K562 (cell line): ENCODE measurements at regions not wholly inside any gene's neighbourhood (a gene's known extent, or its start where the extent isn't known, plus 50 kb on each side); places are given as distances from the start of the nearest gene placed in this dataset.

Experiments
- ATAC-seq: fragments of 200-7000 bp; cut with Tn5 transposase; 3 replicates; pipeline ENCODE4 v1.9.1; 2020; ENCODE audit warnings: moderate library complexity
- BruUV-seq: library from RNA; stranded (reverse); fragments of 400-500 nt; replicated peaks from 2 replicates; lab custom pipeline; 2021; lab: Mats Ljungman, UMichigan
- CTCF ChIA-PET: fragments of 300-600 bp; formaldehyde crosslinking; extraction: SDS; loops from one replicate; lab custom pipeline; 2021; ENCODE audit warnings: low intra/inter-chr PET ratio; lab: Yijun Ruan, JAX
- POLR2A ChIA-PET: fragments of 300-600, 350-650 bp; sonication (Branson Sonifier 250); formaldehyde crosslinking; extraction: SDS; loops from one replicate; lab custom pipeline; 2021; ENCODE audit warnings: antibody characterized with exemption, inconsistent platforms; lab: Yijun Ruan, JAX
- DNase-seq, 4 experiments: peaks; one replicate each; pipeline versions ENCODE4 v3.0.0 to v3.0.0-alpha.2; 2011 to 2018; ENCODE audit warnings: low spot score in 3 of 4, mixed read lengths in 3 of 4; ENCODE audit errors: extremely low read depth in 1 of 4
- FAIRE-seq: peaks from 2 replicates; lab custom pipeline; 2011; peaks lifted over from hg19 to GRCh38; lab: Jason Lieb, UNC
- H2AFZ ChIP-seq: 2 replicates; pipeline ENCODE4 v1.6.0; 2011; ENCODE audit warnings: low read depth, low read length, control low read depth, inconsistent platforms
- H3K27ac ChIP-seq: fragments of 200-600 bp; 3 replicates; pipeline ENCODE4 v1.8.0; 2011; ENCODE audit warnings: low read depth, mild to moderate bottlenecking, control low read depth, inconsistent platforms, low read length, moderate library complexity, mixed read lengths; ENCODE audit errors: extremely low read depth
- H3K27me3 ChIP-seq, 2 experiments: fragments of 300-600 bp in 1 of 2; 2 replicates in 1 of 2; 3 replicates in 1 of 2; pipeline versions ENCODE4 v1.6.0 to v1.8.0; 2011; ENCODE audit warnings: inconsistent platforms in 2 of 2, low read length in 2 of 2, mild to moderate bottlenecking in 1 of 2, mixed read lengths in 1 of 2, moderate library complexity in 1 of 2; ENCODE audit not compliant: control insufficient read depth in 2 of 2, insufficient read depth in 2 of 2
- H3K36me3 ChIP-seq: fragments of 300-600 bp; 3 replicates; pipeline ENCODE4 v1.8.0; 2011; ENCODE audit warnings: mild to moderate bottlenecking, low read length, inconsistent platforms; ENCODE audit not compliant: control insufficient read depth, insufficient read depth
- H3K4me1 ChIP-seq, 2 experiments: fragments of 200-600 bp in 1 of 2; replicated peaks in 1 of 2; 2 replicates in 1 of 2; 3 replicates in 1 of 2; pipeline versions ENCODE4 v1.5.1 to v1.8.0; 2011; ENCODE audit warnings: inconsistent platforms in 2 of 2, low read length in 2 of 2, mild to moderate bottlenecking in 1 of 2, mixed read lengths in 1 of 2, moderate library complexity in 1 of 2; ENCODE audit not compliant: control insufficient read depth in 2 of 2, insufficient read depth in 2 of 2
- H3K4me2 ChIP-seq: 2 replicates; pipeline ENCODE4 v1.6.1; 2011; ENCODE audit warnings: low read length, control low read depth, inconsistent platforms, mixed read lengths; ENCODE audit not compliant: insufficient read depth
- H3K4me3 ChIP-seq: fragments of 200-600 bp; sonication (generic), shearing (Covaris generic); 2 replicates; pipeline ENCODE4 v1.5.1; 2016; ENCODE audit warnings: control low read depth, inconsistent platforms
- H3K79me2 ChIP-seq: fragments of 200-600 bp; 3 replicates; pipeline ENCODE4 v1.8.0; 2011; ENCODE audit warnings: low read length, inconsistent platforms; ENCODE audit not compliant: control insufficient read depth, insufficient read depth
- H3K9ac ChIP-seq, 2 experiments: 2 replicates each; pipeline versions ENCODE4 v1.6.0 to v1.6.1; 2011; ENCODE audit warnings: low read depth in 2 of 2, low read length in 2 of 2, control low read depth in 1 of 2, inconsistent platforms in 1 of 2, mild to moderate bottlenecking in 1 of 2, mixed read lengths in 1 of 2; ENCODE audit not compliant: insufficient read depth in 1 of 2
- H3K9me1 ChIP-seq: one replicate; pipeline ENCODE4 v1.6.0; 2011; ENCODE audit warnings: inconsistent platforms, mild to moderate bottlenecking, low read length, moderate library complexity; ENCODE audit not compliant: control insufficient read depth, insufficient read depth
- H3K9me3 ChIP-seq: replicated peaks from 2 replicates; pipeline ENCODE4 v1.5.1; 2011; ENCODE audit warnings: low read depth, low read length, inconsistent platforms; ENCODE audit not compliant: control insufficient read depth, insufficient read depth
- H4K20me1 ChIP-seq: replicated peaks from 2 replicates; pipeline ENCODE4 v1.6.1; 2011; ENCODE audit warnings: low read length, inconsistent platforms, mixed read lengths; ENCODE audit not compliant: control insufficient read depth, insufficient read depth
- C11orf30 ChIP-seq: fragments of 450-650 bp; IDR thresholded peaks from 2 replicates; pipeline ENCODE4 v1.6.1; 2016; ENCODE audit warnings: low read depth, mild to moderate bottlenecking
- EWSR1 ChIP-seq: fragments of 450-650 bp; IDR thresholded peaks from 2 replicates; pipeline ENCODE4 v1.6.1; 2018; ENCODE audit warnings: borderline replicate concordance, mild to moderate bottlenecking, low read depth, moderate library complexity; ENCODE audit not compliant: partially characterized antibody
- HDAC3 ChIP-seq: fragments of 450-650 bp; IDR thresholded peaks from 2 replicates; pipeline ENCODE4 v1.6.1; 2018; ENCODE audit warnings: borderline replicate concordance, mild to moderate bottlenecking, moderate library complexity; ENCODE audit not compliant: partially characterized antibody
- HNRNPL ChIP-seq: fragments of 200-400 bp; formaldehyde crosslinking; IDR thresholded peaks from 2 replicates; pipeline ENCODE4 v1.6.1; 2017; ENCODE audit warnings: low read depth, mild to moderate bottlenecking, low read length
- NFYB ChIP-seq: IDR thresholded peaks from 2 replicates; pipeline ENCODE4 v1.6.1; 2011; ENCODE audit warnings: mild to moderate bottlenecking, moderate library complexity; ENCODE audit not compliant: insufficient read length; ENCODE audit errors: extremely low read depth
- WGBS: fragments of 100-300 bp; shearing (Covaris generic); methylation state at CpG from one replicate; pipeline ENCODE4 v1.1.6; 2016; ENCODE audit warnings: low coverage, mixed read lengths; ENCODE audit not compliant: insufficient coverage; ENCODE audit errors: missing lambda C conversion rate; 5-methylcytosine and 5-hydroxymethylcytosine counted together
- in situ Hi-C: fragments of 300-500 bp; cut with MboI; formaldehyde crosslinking; loops from 4 replicates; pipeline ENCODE4 v1.15.0; 2018; ENCODE audit warnings: inconsistent platforms, mixed read lengths
- intact Hi-C: fragments of 100-400 bp; cut with micrococcal nuclease; formaldehyde crosslinking; loops from 2 replicates; pipeline ENCODE4 v1.14.2; 2022
- TF ChIP-seq, protein P1 (sequence below): fragments of 250-450 bp; sonication (Bioruptor Pico); IDR thresholded peaks from 2 replicates; pipeline ENCODE4 v1.5.0; 2021
- TF ChIP-seq, protein P2 (sequence below), 2 experiments: IDR thresholded peaks; 2 replicates each; pipeline ENCODE4 v1.6.1; 2012; ENCODE audit warnings: improper control_type of control experiment in 2 of 2, low read depth in 2 of 2, low read length in 2 of 2, borderline replicate concordance in 1 of 2
- TF ChIP-seq, protein P3 (sequence below): fragments of 450-650 bp; IDR thresholded peaks from 2 replicates; pipeline ENCODE4 v1.6.1; 2016

- 4% methylated on average over 2 of the region's 2 CpGs for WGBS
- Histone ChIP-seq H3K4me1 (no peaks in the 10 kb centered on the region), H3K9ac (no peak overlapping the region), H3K27me3 (peaks cover 0 to 11% of the 10 kb centered on the region in 2 experiments; a peak in 2 of 5 replicates), H3K36me3 (no peaks in the 10 kb centered on the region), H3K79me2 (no peaks in the 10 kb centered on the region), H3K4me3 (no peak overlapping the region)
- POLR2A ChIA-PET, result no interaction called here
- in situ Hi-C loops (no loop called here), intact Hi-C loops (no loop called here)
- CTCF ChIA-PET, result no interaction called here
- TF ChIP-seq C11orf30, result no peak
- TF ChIP-seq HNRNPL, result no peak
- TF ChIP-seq EWSR1, result no peak
- TF ChIP-seq, protein P1, sequence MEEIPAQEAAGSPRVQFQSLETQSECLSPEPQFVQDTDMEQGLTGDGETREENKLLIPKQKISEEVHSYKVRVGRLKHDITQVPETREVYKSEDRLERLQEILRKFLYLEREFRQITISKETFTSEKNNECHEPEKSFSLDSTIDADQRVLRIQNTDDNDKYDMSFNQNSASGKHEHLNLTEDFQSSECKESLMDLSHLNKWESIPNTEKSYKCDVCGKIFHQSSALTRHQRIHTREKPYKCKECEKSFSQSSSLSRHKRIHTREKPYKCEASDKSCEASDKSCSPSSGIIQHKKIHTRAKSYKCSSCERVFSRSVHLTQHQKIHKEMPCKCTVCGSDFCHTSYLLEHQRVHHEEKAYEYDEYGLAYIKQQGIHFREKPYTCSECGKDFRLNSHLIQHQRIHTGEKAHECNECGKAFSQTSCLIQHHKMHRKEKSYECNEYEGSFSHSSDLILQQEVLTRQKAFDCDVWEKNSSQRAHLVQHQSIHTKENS (CRISPR knock-in tag), result no peak
- TF ChIP-seq, protein P2, sequence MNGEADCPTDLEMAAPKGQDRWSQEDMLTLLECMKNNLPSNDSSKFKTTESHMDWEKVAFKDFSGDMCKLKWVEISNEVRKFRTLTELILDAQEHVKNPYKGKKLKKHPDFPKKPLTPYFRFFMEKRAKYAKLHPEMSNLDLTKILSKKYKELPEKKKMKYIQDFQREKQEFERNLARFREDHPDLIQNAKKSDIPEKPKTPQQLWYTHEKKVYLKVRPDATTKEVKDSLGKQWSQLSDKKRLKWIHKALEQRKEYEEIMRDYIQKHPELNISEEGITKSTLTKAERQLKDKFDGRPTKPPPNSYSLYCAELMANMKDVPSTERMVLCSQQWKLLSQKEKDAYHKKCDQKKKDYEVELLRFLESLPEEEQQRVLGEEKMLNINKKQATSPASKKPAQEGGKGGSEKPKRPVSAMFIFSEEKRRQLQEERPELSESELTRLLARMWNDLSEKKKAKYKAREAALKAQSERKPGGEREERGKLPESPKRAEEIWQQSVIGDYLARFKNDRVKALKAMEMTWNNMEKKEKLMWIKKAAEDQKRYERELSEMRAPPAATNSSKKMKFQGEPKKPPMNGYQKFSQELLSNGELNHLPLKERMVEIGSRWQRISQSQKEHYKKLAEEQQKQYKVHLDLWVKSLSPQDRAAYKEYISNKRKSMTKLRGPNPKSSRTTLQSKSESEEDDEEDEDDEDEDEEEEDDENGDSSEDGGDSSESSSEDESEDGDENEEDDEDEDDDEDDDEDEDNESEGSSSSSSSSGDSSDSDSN (IDR thresholded peaks at IDR 0.05; ENCODE audit: borderline replicate concordance in 1 of 2, low read depth in 2 of 2, low read length in 2 of 2), result no peak
- peak; percentile 12 for TF ChIP-seq NFYB
- TF ChIP-seq, protein P3, sequence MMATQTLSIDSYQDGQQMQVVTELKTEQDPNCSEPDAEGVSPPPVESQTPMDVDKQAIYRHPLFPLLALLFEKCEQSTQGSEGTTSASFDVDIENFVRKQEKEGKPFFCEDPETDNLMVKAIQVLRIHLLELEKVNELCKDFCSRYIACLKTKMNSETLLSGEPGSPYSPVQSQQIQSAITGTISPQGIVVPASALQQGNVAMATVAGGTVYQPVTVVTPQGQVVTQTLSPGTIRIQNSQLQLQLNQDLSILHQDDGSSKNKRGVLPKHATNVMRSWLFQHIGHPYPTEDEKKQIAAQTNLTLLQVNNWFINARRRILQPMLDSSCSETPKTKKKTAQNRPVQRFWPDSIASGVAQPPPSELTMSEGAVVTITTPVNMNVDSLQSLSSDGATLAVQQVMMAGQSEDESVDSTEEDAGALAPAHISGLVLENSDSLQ, result peak; percentile 73
- no peak for TF ChIP-seq HDAC3
- TF ChIP-seq, all 486 proteins: peak for 2
- no peak overlapping the region for H2AFZ ChIP-seq
- H3K9me3 ChIP-seq, result no peaks in the 10 kb centered on the region
- no peaks in the 10 kb centered on the region for H4K20me1 ChIP-seq
- no peak for FAIRE-seq
- H3K4me2 ChIP-seq, result no peak overlapping the region
- BruUV-seq, result no TSS peak
- ATAC-seq, result no peak
- peak in 1 of 4 experiments; percentile 31 for DNase-seq
- H3K9me1 ChIP-seq, result no peaks in the 10 kb centered on the region
- H3K27ac ChIP-seq, result no peak overlapping the region
Observed at GRCh38 chr20:48525400-48525799, 302.4 kb downstream of the PREX1 start.
